K562 (cell line): ENCODE measurements at regions not wholly inside any gene's neighbourhood (a gene's known extent, or its start where the extent isn't known, plus 50 kb on each side); places are given as distances from the start of the nearest gene placed in this dataset.
A peak's percentile ranks its signal among the peaks of the same experiment; 100 is the strongest.

Source experiments
- ATAC-seq: fragments of 200-7000 bp; cut with Tn5 transposase; 3 replicates; pipeline ENCODE4 v1.9.1; 2020; ENCODE audit warnings: moderate library complexity
- BruUV-seq: library from RNA; stranded (reverse); fragments of 400-500 nt; replicated peaks from 2 replicates; lab custom pipeline; 2021; lab: Mats Ljungman, UMichigan
- CTCF ChIA-PET: fragments of 300-600 bp; formaldehyde crosslinking; extraction: SDS; loops from one replicate; lab custom pipeline; 2021; ENCODE audit warnings: low intra/inter-chr PET ratio; lab: Yijun Ruan, JAX
- POLR2A ChIA-PET: fragments of 300-600, 350-650 bp; sonication (Branson Sonifier 250); formaldehyde crosslinking; extraction: SDS; loops from one replicate; lab custom pipeline; 2021; ENCODE audit warnings: antibody characterized with exemption, inconsistent platforms; lab: Yijun Ruan, JAX
- DNase-seq, 4 experiments: peaks; one replicate each; pipeline versions ENCODE4 v3.0.0 to v3.0.0-alpha.2; 2011 to 2018; ENCODE audit warnings: low spot score in 3 of 4, mixed read lengths in 3 of 4; ENCODE audit errors: extremely low read depth in 1 of 4
- FAIRE-seq: peaks from 2 replicates; lab custom pipeline; 2011; peaks lifted over from hg19 to GRCh38; lab: Jason Lieb, UNC
- H2AFZ ChIP-seq: 2 replicates; pipeline ENCODE4 v1.6.0; 2011; ENCODE audit warnings: low read depth, low read length, control low read depth, inconsistent platforms
- H3K27ac ChIP-seq: fragments of 200-600 bp; 3 replicates; pipeline ENCODE4 v1.8.0; 2011; ENCODE audit warnings: low read depth, mild to moderate bottlenecking, control low read depth, inconsistent platforms, low read length, moderate library complexity, mixed read lengths; ENCODE audit errors: extremely low read depth
- H3K27me3 ChIP-seq, 2 experiments: fragments of 300-600 bp in 1 of 2; 2 replicates in 1 of 2; 3 replicates in 1 of 2; pipeline versions ENCODE4 v1.6.0 to v1.8.0; 2011; ENCODE audit warnings: inconsistent platforms in 2 of 2, low read length in 2 of 2, mild to moderate bottlenecking in 1 of 2, mixed read lengths in 1 of 2, moderate library complexity in 1 of 2; ENCODE audit not compliant: control insufficient read depth in 2 of 2, insufficient read depth in 2 of 2
- H3K36me3 ChIP-seq: fragments of 300-600 bp; 3 replicates; pipeline ENCODE4 v1.8.0; 2011; ENCODE audit warnings: mild to moderate bottlenecking, low read length, inconsistent platforms; ENCODE audit not compliant: control insufficient read depth, insufficient read depth
- H3K4me1 ChIP-seq, 2 experiments: fragments of 200-600 bp in 1 of 2; replicated peaks in 1 of 2; 2 replicates in 1 of 2; 3 replicates in 1 of 2; pipeline versions ENCODE4 v1.5.1 to v1.8.0; 2011; ENCODE audit warnings: inconsistent platforms in 2 of 2, low read length in 2 of 2, mild to moderate bottlenecking in 1 of 2, mixed read lengths in 1 of 2, moderate library complexity in 1 of 2; ENCODE audit not compliant: control insufficient read depth in 2 of 2, insufficient read depth in 2 of 2
- H3K4me2 ChIP-seq: 2 replicates; pipeline ENCODE4 v1.6.1; 2011; ENCODE audit warnings: low read length, control low read depth, inconsistent platforms, mixed read lengths; ENCODE audit not compliant: insufficient read depth
- H3K4me3 ChIP-seq: fragments of 200-600 bp; sonication (generic), shearing (Covaris generic); 2 replicates; pipeline ENCODE4 v1.5.1; 2016; ENCODE audit warnings: control low read depth, inconsistent platforms
- H3K79me2 ChIP-seq: fragments of 200-600 bp; 3 replicates; pipeline ENCODE4 v1.8.0; 2011; ENCODE audit warnings: low read length, inconsistent platforms; ENCODE audit not compliant: control insufficient read depth, insufficient read depth
- H3K9ac ChIP-seq, 2 experiments: 2 replicates each; pipeline versions ENCODE4 v1.6.0 to v1.6.1; 2011; ENCODE audit warnings: low read depth in 2 of 2, low read length in 2 of 2, control low read depth in 1 of 2, inconsistent platforms in 1 of 2, mild to moderate bottlenecking in 1 of 2, mixed read lengths in 1 of 2; ENCODE audit not compliant: insufficient read depth in 1 of 2
- H3K9me1 ChIP-seq: one replicate; pipeline ENCODE4 v1.6.0; 2011; ENCODE audit warnings: inconsistent platforms, mild to moderate bottlenecking, low read length, moderate library complexity; ENCODE audit not compliant: control insufficient read depth, insufficient read depth
- H3K9me3 ChIP-seq: replicated peaks from 2 replicates; pipeline ENCODE4 v1.5.1; 2011; ENCODE audit warnings: low read depth, low read length, inconsistent platforms; ENCODE audit not compliant: control insufficient read depth, insufficient read depth
- H4K20me1 ChIP-seq: replicated peaks from 2 replicates; pipeline ENCODE4 v1.6.1; 2011; ENCODE audit warnings: low read length, inconsistent platforms, mixed read lengths; ENCODE audit not compliant: control insufficient read depth, insufficient read depth
- FOXP1 ChIP-seq: sonication (generic); formaldehyde crosslinking; IDR thresholded peaks from 2 replicates; pipeline ENCODE4 v1.8.0; 2022; ENCODE audit warnings: mild to moderate bottlenecking, missing genetic modification reagents
- KDM1A ChIP-seq, 2 experiments: fragments of 450-650 bp; IDR thresholded peaks; 2 replicates each; pipeline ENCODE4 v1.6.1; 2016; ENCODE audit warnings: mild to moderate bottlenecking in 2 of 2
- KLF6 ChIP-seq: fragments of 250-450 bp; sonication (Bioruptor Pico); IDR thresholded peaks from 2 replicates; pipeline ENCODE4 v1.4.0; 2020; ENCODE audit warnings: mild to moderate bottlenecking, moderate library complexity, borderline replicate concordance
- NR2F6 ChIP-seq: fragments of 450-650 bp; formaldehyde crosslinking; IDR thresholded peaks from 2 replicates; pipeline ENCODE4 v1.4.0; 2020; ENCODE audit warnings: mild to moderate bottlenecking
- PHF8 ChIP-seq: fragments of 200-600 bp; sonication (generic); IDR thresholded peaks from 2 replicates; pipeline ENCODE4 v1.6.1; 2012; ENCODE audit warnings: mixed run types, mild to moderate bottlenecking, inconsistent platforms, low read length, moderate library complexity, borderline replicate concordance
- POLR2AphosphoS2 ChIP-seq: IDR thresholded peaks from 2 replicates; pipeline ENCODE4 v1.6.1; 2012; ENCODE audit warnings: low read length, improper control_type of control experiment
- PPARD ChIP-seq: fragments of 250-450 bp; sonication (Bioruptor Pico); IDR thresholded peaks from 2 replicates; pipeline ENCODE4 v1.8.0; 2022; ENCODE audit warnings: inconsistent platforms, mild to moderate bottlenecking, moderate library complexity
- TBP ChIP-seq: optimal IDR thresholded peaks from 2 replicates; pipeline ENCODE3; 2011; ENCODE audit warnings: low read depth, low read length, improper control_type of control experiment
- TEAD2 ChIP-seq: fragments of 450-650 bp; IDR thresholded peaks from 2 replicates; pipeline ENCODE4 v1.6.1; 2016; ENCODE audit warnings: missing genetic modification characterization, control low read depth, missing compliant biosample characterization
- THRB ChIP-seq: fragments of 450-650 bp; formaldehyde crosslinking; conservative IDR thresholded peaks from 2 replicates; pipeline ENCODE4 v1.4.0; 2022; ENCODE audit warnings: mild to moderate bottlenecking, missing genetic modification characterization
- ZNF384 ChIP-seq: IDR thresholded peaks from 2 replicates; pipeline ENCODE4 v1.6.1; 2012; ENCODE audit warnings: low read depth, low read length, improper control_type of control experiment
- WGBS: fragments of 100-300 bp; shearing (Covaris generic); methylation state at CpG from one replicate; pipeline ENCODE4 v1.1.6; 2016; ENCODE audit warnings: low coverage, mixed read lengths; ENCODE audit not compliant: insufficient coverage; ENCODE audit errors: missing lambda C conversion rate; 5-methylcytosine and 5-hydroxymethylcytosine counted together
- in situ Hi-C: fragments of 300-500 bp; cut with MboI; formaldehyde crosslinking; loops from 4 replicates; pipeline ENCODE4 v1.15.0; 2018; ENCODE audit warnings: inconsistent platforms, mixed read lengths
- intact Hi-C: fragments of 100-400 bp; cut with micrococcal nuclease; formaldehyde crosslinking; loops from 2 replicates; pipeline ENCODE4 v1.14.2; 2022

GRCh38 chr2:64249426-64249825 is 105.2 kb upstream of the PELI1 start:
- DNase-seq (no peak), FAIRE-seq (no peak)
- Histone ChIP-seq H3K27me3 (no peaks in the 10 kb centered on the region), H3K79me2 (no peaks in the 10 kb centered on the region), H3K9me1 (no peaks in the 10 kb centered on the region), H3K9ac (peak overlapping the region in 1 of 2 experiments; percentile 39; a peak in 1 of 4 replicates), H3K4me2 (no peak overlapping the region), H3K4me1 (peaks cover 0 to 6% of the 10 kb centered on the region in 2 experiments; a peak in 2 of 5 replicates)
- intact Hi-C loops (no loop called here), in situ Hi-C loops (no loop called here)
- POLR2A ChIA-PET = no interaction called here
- no TSS peak for BruUV-seq
- TF ChIP-seq PHF8 = no peak
- TF ChIP-seq PPARD (CRISPR knock-in tag) = no peak
- no peak for TF ChIP-seq KLF6 (CRISPR knock-in tag)
- no peak for TF ChIP-seq FOXP1 (CRISPR knock-in tag)
- TF ChIP-seq TBP = no peak
- no peak for TF ChIP-seq TEAD2 (tag)
- no peak for TF ChIP-seq THRB (CRISPR knock-in tag)
- no peak for TF ChIP-seq POLR2AphosphoS2
- TF ChIP-seq KDM1A (IDR thresholded peaks at IDR 0.05) = no peak
- no peak for TF ChIP-seq NR2F6
- no peak for TF ChIP-seq ZNF384
- TF ChIP-seq, all 486 proteins: peak for 0
- WGBS = 53% methylated on average over 3 of the region's 3 CpGs
- H3K27ac ChIP-seq = no peak overlapping the region
- no peak for ATAC-seq
- H4K20me1 ChIP-seq = no peaks in the 10 kb centered on the region
- H3K4me3 ChIP-seq = no peak overlapping the region
- no peaks in the 10 kb centered on the region for H3K36me3 ChIP-seq
- H2AFZ ChIP-seq = no peak overlapping the region
- H3K9me3 ChIP-seq = no peaks in the 10 kb centered on the region
- CTCF ChIA-PET = no interaction called here
